Body of pancreas (tissue), 4 donors: ENCODE measurements at regions not wholly inside any gene's neighbourhood (a gene's known extent, or its start where the extent isn't known, plus 50 kb on each side); places are given as distances from the start of the nearest gene placed in this dataset.

Experiments
- POLR2A ChIP-seq, 3 donors: fragments of 450-650 bp; IDR thresholded peaks; one replicate each; pipeline ENCODE4 v1.6.1; 2016; ENCODE audit warnings: antibody characterized with exemption in 3 of 3, mild to moderate bottlenecking in 2 of 3
- TF ChIP-seq, protein P1 (sequence below), 7 experiments: fragments of 450-650 bp in 4 of 7; fragments of 200-600 bp in 3 of 7; sonication (generic) in 3 of 7; IDR thresholded peaks; one replicate each; pipeline ENCODE4 v1.5.1; 2016 to 2019; ENCODE audit warnings: antibody characterized with exemption in 7 of 7

DNA sequence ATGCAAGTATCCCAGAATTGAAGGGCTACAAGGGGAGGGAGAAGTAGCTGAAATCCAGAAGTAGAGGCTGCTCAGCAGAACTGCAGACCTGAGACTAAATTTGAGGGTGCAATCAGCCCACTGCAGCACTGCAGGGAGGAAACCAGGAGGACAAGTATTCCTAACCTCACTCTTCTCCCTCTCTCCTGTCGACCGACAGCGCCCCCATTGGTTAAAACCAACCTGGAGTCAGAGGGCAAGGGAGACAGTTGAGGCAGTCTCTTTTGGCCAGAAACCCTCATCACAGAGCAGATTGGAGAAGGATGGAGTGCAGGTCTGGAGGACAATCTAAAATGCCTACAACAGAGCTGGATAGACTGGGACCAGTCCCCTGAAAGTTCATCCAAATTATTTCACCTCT lies 768.9 kb upstream of the KLHL29 start:
- TF ChIP-seq, protein P1, sequence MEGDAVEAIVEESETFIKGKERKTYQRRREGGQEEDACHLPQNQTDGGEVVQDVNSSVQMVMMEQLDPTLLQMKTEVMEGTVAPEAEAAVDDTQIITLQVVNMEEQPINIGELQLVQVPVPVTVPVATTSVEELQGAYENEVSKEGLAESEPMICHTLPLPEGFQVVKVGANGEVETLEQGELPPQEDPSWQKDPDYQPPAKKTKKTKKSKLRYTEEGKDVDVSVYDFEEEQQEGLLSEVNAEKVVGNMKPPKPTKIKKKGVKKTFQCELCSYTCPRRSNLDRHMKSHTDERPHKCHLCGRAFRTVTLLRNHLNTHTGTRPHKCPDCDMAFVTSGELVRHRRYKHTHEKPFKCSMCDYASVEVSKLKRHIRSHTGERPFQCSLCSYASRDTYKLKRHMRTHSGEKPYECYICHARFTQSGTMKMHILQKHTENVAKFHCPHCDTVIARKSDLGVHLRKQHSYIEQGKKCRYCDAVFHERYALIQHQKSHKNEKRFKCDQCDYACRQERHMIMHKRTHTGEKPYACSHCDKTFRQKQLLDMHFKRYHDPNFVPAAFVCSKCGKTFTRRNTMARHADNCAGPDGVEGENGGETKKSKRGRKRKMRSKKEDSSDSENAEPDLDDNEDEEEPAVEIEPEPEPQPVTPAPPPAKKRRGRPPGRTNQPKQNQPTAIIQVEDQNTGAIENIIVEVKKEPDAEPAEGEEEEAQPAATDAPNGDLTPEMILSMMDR (IDR thresholded peaks at IDR 0.05) = no peak
- no peak for TF ChIP-seq POLR2A (IDR thresholded peaks at IDR 0.05)
